GM21526 (cell line): ENCODE measurements at regions not wholly inside any gene's neighbourhood (a gene's known extent, or its start where the extent isn't known, plus 50 kb on each side); places are given as distances from the start of the nearest gene placed in this dataset.
"Not testable (repeated sequence)": the region's sequence is repeated elsewhere in the genome, so short reads cannot be mapped to it uniquely, and the experiment has no call there.

Experiments used
- ATAC-seq: cut with Tn5 transposase; IDR thresholded peaks from one replicate; pipeline ENCODE4 v1.9.1; 2021; ENCODE audit warnings: moderate library complexity; ENCODE audit not compliant: unreplicated experiment, low FRiP score

- no peak for ATAC-seq
Observed at GRCh38 chr6:91213229-91213901, 626.5 kb upstream of the MAP3K7 start.

GRCh38 chr6:91198588-91199255 is 611.9 kb upstream of the MAP3K7 start:
- ATAC-seq = no peak

- ATAC-seq = no peak
Observed at GRCh38 chr6:91196729-91197128, 609.9 kb upstream of the MAP3K7 start.

- no peak for ATAC-seq
Observed at GRCh38 chr6:91193446-91193845, 606.6 kb upstream of the MAP3K7 start.

GRCh38 chr6:91190041-91190440 is 603.2 kb upstream of the MAP3K7 start:
- ATAC-seq = not testable (repeated sequence)

- no peak for ATAC-seq
Observed at GRCh38 chr6:91185072-91185471, 598.2 kb upstream of the MAP3K7 start.

- ATAC-seq = no peak
Observed at GRCh38 chr6:91181416-91181815, 594.5 kb upstream of the MAP3K7 start.

GRCh38 chr6:91173651-91174050 is 586.8 kb upstream of the MAP3K7 start:
- ATAC-seq = no peak

GRCh38 chr6:91173186-91173585 is 586.3 kb upstream of the MAP3K7 start:
- ATAC-seq = no peak

- ATAC-seq = no peak
Observed at GRCh38 chr6:91171754-91172462, 585.0 kb upstream of the MAP3K7 start.

GRCh38 chr6:91167846-91168245 is 581.0 kb upstream of the MAP3K7 start:
- ATAC-seq = no peak

GRCh38 chr6:91166271-91167046 is 579.6 kb upstream of the MAP3K7 start:
- ATAC-seq = no peak

- no peak for ATAC-seq
Observed at GRCh38 chr6:91164105-91164504, 577.2 kb upstream of the MAP3K7 start.

- no peak for ATAC-seq
Observed at GRCh38 chr6:91161246-91161645, 574.4 kb upstream of the MAP3K7 start.

GRCh38 chr6:91155129-91155785 is 568.4 kb upstream of the MAP3K7 start:
- no peak for ATAC-seq

- no peak for ATAC-seq
Observed at GRCh38 chr6:91152824-91153223, 566.0 kb upstream of the MAP3K7 start.

- no peak for ATAC-seq
Observed at GRCh38 chr6:91149956-91150705, 563.3 kb upstream of the MAP3K7 start.

- ATAC-seq = no peak
Observed at GRCh38 chr6:91149246-91149955, 562.5 kb upstream of the MAP3K7 start.

- ATAC-seq = no peak
Observed at GRCh38 chr6:91144126-91144525, 557.3 kb upstream of the MAP3K7 start.
